ENCODE measurements at regions not wholly inside any gene's neighbourhood (a gene's known extent, or its start where the extent isn't known, plus 50 kb on each side); places are given as distances from the start of the nearest gene placed in this dataset.
"Not testable (repeated sequence)": the region's sequence is repeated elsewhere in the genome, so short reads cannot be mapped to it uniquely, and the experiment has no call there.

GRCh38 chrX:14997271-14997670, 124.0 kb downstream of the MOSPD2 start:
- no peak for DNase-seq (ENCODE audit: low read depth)
- TF ChIP-seq CTCF (IDR thresholded peaks at IDR 0.05; ENCODE audit: low read depth, low read length, missing control alignments) = no peak
- no peak overlapping the region for H3K4me3 ChIP-seq (ENCODE audit: low read depth, low read length)

GRCh38 chrX:14984425-14984824, 111.2 kb downstream of the MOSPD2 start:
- not testable (repeated sequence) for DNase-seq (ENCODE audit: low read depth); H3K4me3 ChIP-seq (ENCODE audit: low read depth, low read length)
